Ovary (tissue), 7 donors: ENCODE measurements at regions not wholly inside any gene's neighbourhood (a gene's known extent, or its start where the extent isn't known, plus 50 kb on each side); places are given as distances from the start of the nearest gene placed in this dataset.

Source experiments
- DNase-seq, 5 donors: peaks; one replicate each; pipeline ENCODE4 v3.0.0-alpha.2; 2019 to 2020
- H3K27ac ChIP-seq, 2 donors: fragments of 200-600 bp; one replicate each; pipeline versions ENCODE4 v1.5.1 to v1.8.0; 2019 to 2022
- H3K27me3 ChIP-seq: fragments of 200-600 bp; one replicate; pipeline ENCODE4 v1.8.0; 2022
- H3K36me3 ChIP-seq: fragments of 200-600 bp; sonication (generic); one replicate; pipeline ENCODE4 v1.5.1; 2019
- H3K4me1 ChIP-seq: one replicate; pipeline ENCODE4 v1.8.1; 2013; ENCODE audit warnings: mild to moderate bottlenecking, moderate library complexity; ENCODE audit not compliant: insufficient read depth
- H3K4me3 ChIP-seq: fragments of 200-600 bp; sonication (generic); one replicate; pipeline ENCODE4 v1.5.1; 2017
- H3K9me3 ChIP-seq, 2 donors: fragments of 200-600 bp in 1 of 2; sonication (generic) in 1 of 2; one replicate each; pipeline versions ENCODE4 v1.5.1 to v1.8.1; 2013 to 2019; ENCODE audit warnings: mild to moderate bottlenecking in 1 of 2, moderate library complexity in 1 of 2
- CTCF ChIP-seq, 3 donors: fragments of 450-650 bp in 2 of 3; fragments of 200-600 bp in 1 of 3; IDR thresholded peaks; one replicate each; pipeline versions ENCODE4 v1.5.1 to v1.8.0; 2016 to 2022; ENCODE audit warnings: antibody characterized with exemption in 3 of 3, mild to moderate bottlenecking in 1 of 3
- EP300 ChIP-seq: sonication (generic); formaldehyde crosslinking; IDR thresholded peaks from one replicate; pipeline ENCODE4 v1.6.1; 2017; ENCODE audit warnings: antibody characterized with exemption
- POLR2A ChIP-seq: fragments of 450-650 bp; IDR thresholded peaks from one replicate; pipeline ENCODE4 v1.6.1; 2017; ENCODE audit warnings: antibody characterized with exemption, mild to moderate bottlenecking, moderate library complexity
- WGBS, 3 donors: extraction: QIAGEN DNeasy Blood & Tissue Kit in 1 of 3; methylation state at CpG; one replicate each; pipeline versions ENCODE4 v1.1.5 to v1.1.7; 2013 to 2017; 5-methylcytosine and 5-hydroxymethylcytosine counted together
- intact Hi-C, 4 donors: fragments of 100-400 bp; cut with DNase I; formaldehyde crosslinking; loops; one replicate each; pipeline versions ENCODE4 v1.11.0 to v1.15.1; 2022 to 2023
- donor health status: DM: no; HTN: no; CAD: no; lungs with moderate emphysema.
- donor health status: DM: no; HTN: no; CAD: no.
- donor health status: Bipolar disorder and iron deficiency.
- donor health status: DM: no; HTN: no; CAD: no.
- donor health status: DM: yes; HTN: yes; CAD: no.

- no peak for DNase-seq
- no peak for TF ChIP-seq CTCF (IDR thresholded peaks at IDR 0.05)
- no peak for TF ChIP-seq POLR2A
- TF ChIP-seq EP300, result no peak
- WGBS, 3 donors, result 87 to 94% (median 91%) methylated on average over 1 of the region's 1 CpG
- Histone ChIP-seq H3K27me3 (no peaks in the 10 kb centered on the region), H3K4me3 (no peak overlapping the region), H3K27ac (no peak overlapping the region), H3K36me3 (no peaks in the 10 kb centered on the region), H3K9me3 (no peaks in the 10 kb centered on the region), H3K4me1 (no peaks in the 10 kb centered on the region)
- intact Hi-C loops, result no loop called here
Measured at GRCh38 chr5:8185852-8186251, 316.9 kb downstream of the MTRR start.

- Histone ChIP-seq H3K36me3 (no peaks in the 10 kb centered on the region), H3K4me3 (no peak overlapping the region), H3K27ac (no peak overlapping the region), H3K9me3 (no peaks in the 10 kb centered on the region), H3K27me3 (no peaks in the 10 kb centered on the region), H3K4me1 (no peaks in the 10 kb centered on the region)
- DNase-seq, result no peak
- TF ChIP-seq EP300, result no peak
- intact Hi-C loops, result no loop called here
- 49 to 63% (median 60%) methylated on average over 6 of the region's 6 CpGs for WGBS, 3 donors
Measured at GRCh38 chr5:8188874-8189565, 320.1 kb downstream of the MTRR start.

GRCh38 chr5:8192840-8193239 is 323.9 kb downstream of the MTRR start:
- Histone ChIP-seq H3K36me3 (no peaks in the 10 kb centered on the region), H3K27me3 (no peaks in the 10 kb centered on the region), H3K27ac (no peak overlapping the region), H3K4me3 (no peak overlapping the region), H3K9me3 (no peaks in the 10 kb centered on the region), H3K4me1 (no peaks in the 10 kb centered on the region)
- TF ChIP-seq EP300 (no peak), CTCF (IDR thresholded peaks at IDR 0.05) (no peak), POLR2A (no peak)
- intact Hi-C loops, result loop anchor here in 1 of 4 donors (2.0 kb wide), 1 partner anchor 62 kb away; no protein-coding TSS in a partner anchor
- DNase-seq, result no peak
- WGBS, 3 donors, result 85 to 94% (median 88%) methylated on average over 3 of the region's 3 CpGs

GRCh38 chr5:8196061-8196460 is 327.1 kb downstream of the MTRR start:
- no peak for DNase-seq
- intact Hi-C loops, result no loop called here
- no peak overlapping the region for H3K27ac ChIP-seq
- no peak overlapping the region for H3K4me3 ChIP-seq
- TF ChIP-seq POLR2A (no peak), CTCF (IDR thresholded peaks at IDR 0.05) (no peak), EP300 (no peak)
- no peaks in the 10 kb centered on the region for H3K27me3 ChIP-seq
- H3K36me3 ChIP-seq, result no peaks in the 10 kb centered on the region
- peaks cover 2% of the 10 kb centered on the region for H3K4me1 ChIP-seq
- no peaks in the 10 kb centered on the region for H3K9me3 ChIP-seq
- 30 to 52% (median 40%) methylated on average over 2 of the region's 2 CpGs for WGBS, 3 donors

GRCh38 chr5:8208307-8208706 is 339.4 kb downstream of the MTRR start:
- intact Hi-C loops, result no loop called here
- WGBS, 3 donors, result 94 to 97% (median 96%) methylated on average over 7 of the region's 7 CpGs

More at GRCh38 chr5:8208307-8208706, 339.4 kb downstream of the MTRR start:
- no peak overlapping the region for H3K27ac ChIP-seq
- no peaks in the 10 kb centered on the region for H3K36me3 ChIP-seq
- TF ChIP-seq EP300, result no peak
- TF ChIP-seq CTCF (IDR thresholded peaks at IDR 0.05), result no peak
- TF ChIP-seq POLR2A, result no peak
- no peaks in the 10 kb centered on the region for H3K27me3 ChIP-seq
- no peaks in the 10 kb centered on the region for H3K9me3 ChIP-seq
- DNase-seq, result no peak
- H3K4me3 ChIP-seq, result no peak overlapping the region
- H3K4me1 ChIP-seq, result no peaks in the 10 kb centered on the region
